H9 (cell line): ENCODE measurements at regions not wholly inside any gene's neighbourhood (a gene's known extent, or its start where the extent isn't known, plus 50 kb on each side); places are given as distances from the start of the nearest gene placed in this dataset.

Experiments used
- DNase-seq: peaks from one replicate; pipeline ENCODE4 v3.0.0-alpha.2; 2017
- H2AFZ ChIP-seq: one replicate; pipeline ENCODE4 v1.6.1; 2013; ENCODE audit warnings: mild to moderate bottlenecking, low read length, control low read depth, moderate library complexity
- H2AK5ac ChIP-seq: 2 replicates; pipeline ENCODE4 v1.6.1; 2013; ENCODE audit warnings: low read length, control low read depth, mixed read lengths; ENCODE audit not compliant: insufficient read length
- H2BK120ac ChIP-seq: one replicate; pipeline ENCODE4 v1.6.1; 2013; ENCODE audit warnings: low read depth, mild to moderate bottlenecking, low read length, control low read depth, inconsistent platforms; ENCODE audit not compliant: poor library complexity, severe bottlenecking
- H2BK12ac ChIP-seq: 2 replicates; pipeline ENCODE4 v1.6.1; 2013; ENCODE audit warnings: low read length, control low read depth, mixed read lengths, low read depth; ENCODE audit not compliant: insufficient read length
- H2BK15ac ChIP-seq: 2 replicates; pipeline ENCODE4 v1.6.1; 2013; ENCODE audit warnings: low read depth, low read length, control low read depth
- H2BK20ac ChIP-seq: one replicate; pipeline ENCODE4 v1.6.1; 2013; ENCODE audit warnings: low read depth, mild to moderate bottlenecking, low read length, control low read depth, inconsistent platforms; ENCODE audit not compliant: poor library complexity, severe bottlenecking
- H2BK5ac ChIP-seq: 2 replicates; pipeline ENCODE4 v1.6.1; 2013; ENCODE audit warnings: low read length, control low read depth, mixed read lengths; ENCODE audit not compliant: insufficient read length
- H3K14ac ChIP-seq: 2 replicates; pipeline ENCODE4 v1.6.1; 2013; ENCODE audit warnings: low read length, control low read depth; ENCODE audit not compliant: insufficient read depth
- H3K18ac ChIP-seq: 2 replicates; pipeline ENCODE4 v1.6.1; 2013; ENCODE audit warnings: low read depth, mild to moderate bottlenecking, mixed read lengths, low read length, control low read depth; ENCODE audit not compliant: insufficient read length
- H3K23ac ChIP-seq: 2 replicates; pipeline ENCODE4 v1.6.1; 2013; ENCODE audit warnings: low read length, control low read depth, mixed read lengths, low read depth; ENCODE audit not compliant: insufficient read length
- H3K23me2 ChIP-seq: 2 replicates; pipeline ENCODE4 v1.6.1; 2013; ENCODE audit warnings: low read depth, mild to moderate bottlenecking, mixed read lengths, low read length, control low read depth; ENCODE audit not compliant: insufficient read length, poor library complexity, severe bottlenecking
- H3K27ac ChIP-seq: 2 replicates; pipeline ENCODE4 v1.5.1; 2013; ENCODE audit warnings: low read length, control low read depth, mixed read lengths, low read depth; ENCODE audit not compliant: insufficient read length
- H3K27me3 ChIP-seq: 2 replicates; pipeline ENCODE4 v1.6.1; 2013; ENCODE audit warnings: low read length, control low read depth, inconsistent platforms; ENCODE audit not compliant: insufficient read depth
- H3K4ac ChIP-seq: 2 replicates; pipeline ENCODE4 v1.6.1; 2013; ENCODE audit warnings: low read depth, mild to moderate bottlenecking, control low read depth, inconsistent platforms, low read length, moderate library complexity
- H3K4me1 ChIP-seq: 2 replicates; pipeline ENCODE4 v1.6.1; 2013; ENCODE audit warnings: low read length, control low read depth, inconsistent platforms; ENCODE audit not compliant: insufficient read depth
- H3K4me2 ChIP-seq: 2 replicates; pipeline ENCODE4 v1.6.1; 2013; ENCODE audit warnings: low read length, control low read depth, mixed read lengths; ENCODE audit not compliant: insufficient read length, insufficient read depth
- H3K56ac ChIP-seq: 2 replicates; pipeline ENCODE4 v1.6.1; 2013; ENCODE audit warnings: low read depth, mild to moderate bottlenecking, mixed read lengths, low read length, control low read depth; ENCODE audit not compliant: insufficient read length
- H3K79me1 ChIP-seq: 2 replicates; pipeline ENCODE4 v1.6.1; 2013; ENCODE audit warnings: low read depth, mild to moderate bottlenecking, moderate library complexity, low read length, control low read depth, inconsistent platforms; ENCODE audit not compliant: insufficient read depth, poor library complexity, severe bottlenecking
- H3K79me2 ChIP-seq: 2 replicates; pipeline ENCODE4 v1.6.1; 2013; ENCODE audit warnings: low read length, control low read depth, inconsistent platforms; ENCODE audit not compliant: insufficient read depth
- H3K9ac ChIP-seq: 2 replicates; pipeline ENCODE4 v1.6.1; 2013; ENCODE audit warnings: low read length, control low read depth, mixed read lengths; ENCODE audit not compliant: insufficient read length; ENCODE audit errors: extremely low read depth
- H3K9me3 ChIP-seq: one replicate; pipeline ENCODE4 v1.6.1; 2013; ENCODE audit warnings: low read depth, low read length, inconsistent platforms; ENCODE audit not compliant: control insufficient read depth
- H3T11ph ChIP-seq: one replicate; pipeline ENCODE4 v1.6.1; 2013; ENCODE audit warnings: mild to moderate bottlenecking, low read length, control low read depth, inconsistent platforms
- H4K20me1 ChIP-seq: one replicate; pipeline ENCODE4 v1.6.1; 2013; ENCODE audit not compliant: control insufficient read depth, insufficient read length, insufficient read depth
- H4K5ac ChIP-seq: 2 replicates; pipeline ENCODE4 v1.6.1; 2013; ENCODE audit warnings: low read depth, mild to moderate bottlenecking, mixed read lengths, low read length, control low read depth; ENCODE audit not compliant: insufficient read length
- H4K8ac ChIP-seq: replicated peaks from 2 replicates; pipeline ENCODE4 v1.6.1; 2013; ENCODE audit warnings: low read length, control low read depth, mixed read lengths, low read depth; ENCODE audit not compliant: insufficient read length
- H4K91ac ChIP-seq: 2 replicates; pipeline ENCODE4 v1.6.1; 2013; ENCODE audit warnings: low read depth, mild to moderate bottlenecking, moderate library complexity, mixed read lengths, low read length, control low read depth; ENCODE audit not compliant: insufficient read length
- H3K27ac Mint-ChIP-seq, 3 experiments: 2 replicates in 2 of 3; 3 replicates in 1 of 3; pipeline ENCODE4 v1.8.0; 2020 to 2021; ENCODE audit warnings: mixed read lengths in 3 of 3, mild to moderate bottlenecking in 1 of 3, moderate library complexity in 1 of 3
- H3K27me3 Mint-ChIP-seq: 2 replicates; pipeline ENCODE4 v1.8.0; 2021; ENCODE audit warnings: low read depth, mild to moderate bottlenecking, moderate library complexity, mixed read lengths
- H3K36me3 Mint-ChIP-seq, 3 experiments: 2 replicates in 2 of 3; 3 replicates in 1 of 3; pipeline ENCODE4 v1.8.0; 2020 to 2021; ENCODE audit warnings: low read depth in 3 of 3, mixed read lengths in 3 of 3; ENCODE audit not compliant: insufficient read depth in 1 of 3
- H3K4me1 Mint-ChIP-seq, 2 experiments: 2 replicates each; pipeline ENCODE4 v1.8.0; 2020; ENCODE audit warnings: mixed read lengths in 2 of 2
- H3K4me3 Mint-ChIP-seq, 2 experiments: 2 replicates in 1 of 2; 3 replicates in 1 of 2; pipeline ENCODE4 v1.8.0; 2020 to 2021; ENCODE audit warnings: mild to moderate bottlenecking in 2 of 2, mixed read lengths in 2 of 2, moderate library complexity in 1 of 2
- H3K9me3 Mint-ChIP-seq, 2 experiments: 2 replicates in 1 of 2; 3 replicates in 1 of 2; pipeline ENCODE4 v1.8.0; 2020; ENCODE audit warnings: mild to moderate bottlenecking in 2 of 2, mixed read lengths in 2 of 2, moderate library complexity in 1 of 2
- CTCF ChIP-seq: fragments of 200-600 bp; sonication (generic); conservative IDR thresholded peaks from 3 replicates; pipeline ENCODE4 v1.8.0; 2021; ENCODE audit warnings: antibody characterized with exemption, mild to moderate bottlenecking
- WGBS: extraction: QIAGEN DNeasy Blood & Tissue Kit; methylation state at CpG from one replicate; pipeline ENCODE4 v1.1.7; 2013; ENCODE audit warnings: missing lambda C conversion rate, low lambda C conversion rate, mixed read lengths; ENCODE audit not compliant: insufficient read length; ENCODE audit errors: extremely low coverage; 5-methylcytosine and 5-hydroxymethylcytosine counted together

- Mint-ChIP-seq H3K27me3 (peaks cover 2% of the 10 kb centered on the region; the same call in 1 of the 2 replicates), H3K4me1 (no peaks in the 10 kb centered on the region), H3K4me3 (no peak overlapping the region), H3K9me3 (no peaks in the 10 kb centered on the region; a peak in 1 of 5 replicates), H3K27ac (no peak overlapping the region), H3K36me3 (no peaks in the 10 kb centered on the region; a peak in 1 of 7 replicates)
- Histone ChIP-seq H3K27ac (no peak overlapping the region), H3K4ac (no peak overlapping the region), H2BK120ac (no peak overlapping the region), H2AK5ac (no peak overlapping the region), H3K14ac (no peak overlapping the region), H3K9ac (no peak overlapping the region), H2BK15ac (no peak overlapping the region), H3K79me2 (no peaks in the 10 kb centered on the region), H4K20me1 (no peaks in the 10 kb centered on the region), H3K18ac (no peak overlapping the region), H4K91ac (no peak overlapping the region), H4K5ac (no peak overlapping the region), H4K8ac (no peak overlapping the region), H3K23ac (no peak overlapping the region), H2BK5ac (no peak overlapping the region), H2BK12ac (no peak overlapping the region), H3K27me3 (no peaks in the 10 kb centered on the region), H3K79me1 (no peaks in the 10 kb centered on the region), H3K56ac (no peak overlapping the region), H2AFZ (no peak overlapping the region), H3K9me3 (no peaks in the 10 kb centered on the region), H2BK20ac (no peak overlapping the region), H3T11ph (no peak overlapping the region), H3K23me2 (no peaks in the 10 kb centered on the region), H3K4me1 (no peaks in the 10 kb centered on the region), H3K4me2 (no peak overlapping the region)
- no peak for TF ChIP-seq CTCF
- no peak for DNase-seq
- WGBS: no CpG with 5 or more reads among the region's 7 CpGs
Observed at GRCh38 chr3:6108957-6109356, 752.0 kb upstream of the GRM7 start.
